Nephron (organoid): ENCODE measurements at regions not wholly inside any gene's neighbourhood (a gene's known extent, or its start where the extent isn't known, plus 50 kb on each side); places are given as distances from the start of the nearest gene placed in this dataset.

ENCODE experiments used
- H3K27ac Mint-ChIP-seq, 3 experiments: 2 replicates each; pipeline ENCODE4 v1.8.0; 2020; ENCODE audit warnings: mixed read lengths in 3 of 3, mild to moderate bottlenecking in 2 of 3, moderate library complexity in 1 of 3
- H3K27me3 Mint-ChIP-seq: 2 replicates; pipeline ENCODE4 v1.8.0; 2021; ENCODE audit warnings: low read depth, mild to moderate bottlenecking, moderate library complexity, mixed read lengths
- H3K36me3 Mint-ChIP-seq: 2 replicates; pipeline ENCODE4 v1.8.0; 2020; ENCODE audit warnings: low read depth, mixed read lengths
- H3K4me1 Mint-ChIP-seq: 2 replicates; pipeline ENCODE4 v1.8.0; 2020; ENCODE audit warnings: mixed read lengths
- H3K4me3 Mint-ChIP-seq, 3 experiments: 2 replicates each; pipeline ENCODE4 v1.8.0; 2020; ENCODE audit warnings: mild to moderate bottlenecking in 3 of 3, mixed read lengths in 3 of 3, moderate library complexity in 2 of 3
- H3K9me3 Mint-ChIP-seq: 2 replicates; pipeline ENCODE4 v1.8.0; 2020; ENCODE audit warnings: mixed read lengths
- TF ChIP-seq, protein P1 (sequence below), 3 experiments: fragments of 200-600 bp; sonication (generic); IDR thresholded peaks; one replicate each; pipeline ENCODE4 v1.5.0; 2021; ENCODE audit warnings: antibody characterized with exemption in 3 of 3; ENCODE audit not compliant: unreplicated experiment in 3 of 3

GRCh38 chr15:95498961-95499360, 831.5 kb upstream of the NR2F2 start:
- Mint-ChIP-seq H3K4me1 (peaks cover 17% of the 10 kb centered on the region), H3K27ac (peak overlapping the region in 2 of 3 experiments; percentile 70 to 71), H3K9me3 (no peaks in the 10 kb centered on the region)

DNA sequence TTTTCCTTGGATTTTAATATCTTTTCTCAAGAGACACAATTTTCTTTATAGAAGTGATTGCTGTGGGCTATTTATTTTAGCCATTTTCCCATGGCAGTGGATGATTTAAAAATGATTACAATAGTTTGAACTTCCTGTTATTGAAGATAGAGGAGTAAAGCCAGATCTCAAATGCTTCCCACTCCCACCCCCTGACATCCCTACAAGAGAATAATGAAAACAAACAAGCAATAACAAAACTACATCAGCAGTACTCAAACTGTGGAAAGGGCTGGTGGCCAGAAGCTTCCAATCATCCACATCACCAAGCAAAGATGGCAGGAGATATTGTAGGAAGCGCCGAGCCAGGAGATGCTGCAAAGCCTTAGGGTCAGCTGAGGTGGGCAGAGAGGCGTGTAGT, 831.1 kb upstream of the NR2F2 start:
- Mint-ChIP-seq H3K4me1 (peaks cover 13% of the 10 kb centered on the region), H3K27ac (peak overlapping the region; percentile 46 to 75 (median 70)), H3K9me3 (no peaks in the 10 kb centered on the region), H3K36me3 (no peaks in the 10 kb centered on the region), H3K4me3 (no peak overlapping the region), H3K27me3 (peaks cover 5% of the 10 kb centered on the region)
- TF ChIP-seq, protein P1, sequence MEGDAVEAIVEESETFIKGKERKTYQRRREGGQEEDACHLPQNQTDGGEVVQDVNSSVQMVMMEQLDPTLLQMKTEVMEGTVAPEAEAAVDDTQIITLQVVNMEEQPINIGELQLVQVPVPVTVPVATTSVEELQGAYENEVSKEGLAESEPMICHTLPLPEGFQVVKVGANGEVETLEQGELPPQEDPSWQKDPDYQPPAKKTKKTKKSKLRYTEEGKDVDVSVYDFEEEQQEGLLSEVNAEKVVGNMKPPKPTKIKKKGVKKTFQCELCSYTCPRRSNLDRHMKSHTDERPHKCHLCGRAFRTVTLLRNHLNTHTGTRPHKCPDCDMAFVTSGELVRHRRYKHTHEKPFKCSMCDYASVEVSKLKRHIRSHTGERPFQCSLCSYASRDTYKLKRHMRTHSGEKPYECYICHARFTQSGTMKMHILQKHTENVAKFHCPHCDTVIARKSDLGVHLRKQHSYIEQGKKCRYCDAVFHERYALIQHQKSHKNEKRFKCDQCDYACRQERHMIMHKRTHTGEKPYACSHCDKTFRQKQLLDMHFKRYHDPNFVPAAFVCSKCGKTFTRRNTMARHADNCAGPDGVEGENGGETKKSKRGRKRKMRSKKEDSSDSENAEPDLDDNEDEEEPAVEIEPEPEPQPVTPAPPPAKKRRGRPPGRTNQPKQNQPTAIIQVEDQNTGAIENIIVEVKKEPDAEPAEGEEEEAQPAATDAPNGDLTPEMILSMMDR (IDR thresholded peaks at IDR 0.05; ENCODE audit: unreplicated experiment in 3 of 3): no peak

More at GRCh38 chr15:95498961-95499360, 831.5 kb upstream of the NR2F2 start:
- Mint-ChIP-seq H3K4me3 (no peak overlapping the region), H3K27me3 (peaks cover 5% of the 10 kb centered on the region), H3K36me3 (no peaks in the 10 kb centered on the region)
- TF ChIP-seq, protein P1 (IDR thresholded peaks at IDR 0.05; ENCODE audit: unreplicated experiment in 3 of 3): no peak

GRCh38 chr15:95501865-95502264, 828.6 kb upstream of the NR2F2 start:
- TF ChIP-seq, protein P1 (IDR thresholded peaks at IDR 0.05; ENCODE audit: unreplicated experiment in 3 of 3): no peak
- Mint-ChIP-seq H3K36me3 (no peaks in the 10 kb centered on the region), H3K9me3 (no peaks in the 10 kb centered on the region), H3K4me1 (peaks cover 16% of the 10 kb centered on the region), H3K4me3 (no peak overlapping the region), H3K27me3 (no peaks in the 10 kb centered on the region), H3K27ac (no peak overlapping the region)

GRCh38 chr15:95503107-95503506, 827.4 kb upstream of the NR2F2 start:
- TF ChIP-seq, protein P1 (IDR thresholded peaks at IDR 0.05; ENCODE audit: unreplicated experiment in 3 of 3): no peak
- H3K4me3 Mint-ChIP-seq: no peak overlapping the region
- H3K9me3 Mint-ChIP-seq: no peaks in the 10 kb centered on the region
- H3K27me3 Mint-ChIP-seq: no peaks in the 10 kb centered on the region
- H3K36me3 Mint-ChIP-seq: no peaks in the 10 kb centered on the region
- peaks cover 16% of the 10 kb centered on the region for H3K4me1 Mint-ChIP-seq
- no peak overlapping the region for H3K27ac Mint-ChIP-seq

DNA sequence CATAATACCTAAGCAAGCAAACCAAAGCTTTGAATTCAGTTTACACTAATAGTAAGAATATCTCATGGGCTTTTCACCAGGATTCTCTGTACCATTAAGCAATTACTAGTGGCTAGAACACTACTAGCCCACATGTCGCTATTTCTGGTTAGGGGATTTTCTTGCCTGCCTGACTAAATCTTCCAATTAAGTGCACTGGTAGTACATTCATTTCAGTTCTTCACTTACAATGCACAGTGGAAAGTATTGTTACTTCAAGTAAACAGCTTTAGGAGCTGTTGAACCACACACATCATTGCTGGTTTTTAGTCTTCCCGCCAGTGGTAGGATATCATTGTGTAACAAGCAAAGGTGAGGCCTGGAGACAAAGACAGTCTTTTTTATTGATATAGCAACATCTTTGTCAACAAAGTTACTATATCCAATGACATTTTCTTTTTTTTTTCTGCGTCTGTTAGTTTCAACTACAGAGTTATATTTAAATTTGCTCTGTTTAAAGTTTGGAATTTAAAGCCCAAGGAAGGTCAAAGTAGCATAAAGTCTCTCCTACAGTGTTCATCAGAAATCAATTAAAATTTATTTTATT, 826.8 kb upstream of the NR2F2 start:
- Mint-ChIP-seq H3K4me3 (no peak overlapping the region), H3K9me3 (no peaks in the 10 kb centered on the region), H3K36me3 (no peaks in the 10 kb centered on the region), H3K27me3 (no peaks in the 10 kb centered on the region), H3K4me1 (peaks cover 16% of the 10 kb centered on the region), H3K27ac (no peak overlapping the region)
- TF ChIP-seq, protein P1 (IDR thresholded peaks at IDR 0.05; ENCODE audit: unreplicated experiment in 3 of 3): no peak

DNA sequence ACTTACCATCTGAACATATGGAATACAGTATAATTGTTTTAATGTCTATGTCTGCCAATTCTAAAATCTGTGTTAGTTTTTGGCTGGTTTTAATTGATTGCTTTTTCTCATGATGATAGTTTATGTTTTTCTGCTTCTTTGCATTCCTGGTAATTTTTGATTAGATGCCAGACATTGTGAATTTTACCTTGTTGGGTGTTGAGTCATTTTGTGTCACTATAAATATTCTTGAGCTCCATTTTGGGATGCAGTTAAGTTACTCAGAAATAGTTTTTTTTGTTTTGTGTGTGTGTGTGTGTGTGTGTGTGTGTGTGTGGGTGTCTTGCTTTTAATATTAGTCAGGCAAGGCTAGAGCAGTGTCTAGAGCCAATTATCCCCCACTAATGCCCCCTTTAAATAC, 818.8 kb upstream of the NR2F2 start:
- Mint-ChIP-seq H3K27me3 (no peaks in the 10 kb centered on the region), H3K9me3 (no peaks in the 10 kb centered on the region)

More for the DNA sequence above, 818.8 kb upstream of the NR2F2 start:
- Mint-ChIP-seq H3K36me3 (no peaks in the 10 kb centered on the region), H3K4me1 (no peaks in the 10 kb centered on the region), H3K27ac (no peak overlapping the region), H3K4me3 (no peak overlapping the region)
- TF ChIP-seq, protein P1 (IDR thresholded peaks at IDR 0.05; ENCODE audit: unreplicated experiment in 3 of 3): no peak
